HCT116 (cell line): ENCODE measurements at regions not wholly inside any gene's neighbourhood (a gene's known extent, or its start where the extent isn't known, plus 50 kb on each side); places are given as distances from the start of the nearest gene placed in this dataset.

Experiments
- ATAC-seq: fragments of 200-7000 bp; cut with Tn5 transposase; 2 replicates; pipeline ENCODE4 v1.9.1; 2020; ENCODE audit warnings: mild to moderate bottlenecking, moderate library complexity
- BruUV-seq: library from RNA; stranded (reverse); fragments of 400-500 nt; replicated peaks from 2 replicates; lab custom pipeline; 2021; lab: Mats Ljungman, UMichigan
- CTCF ChIA-PET: fragments of 300-600 bp; sonication (Branson Sonifier 250); formaldehyde crosslinking; loops from one replicate; lab custom pipeline; 2021; ENCODE audit warnings: antibody characterized with exemption; lab: Charles Lee
- POLR2A ChIA-PET: fragments of 300-600, 350-600 bp; sonication (Branson Sonifier 250); formaldehyde crosslinking; loops from one replicate; lab custom pipeline; 2021; ENCODE audit warnings: antibody characterized with exemption; lab: Charles Lee
- RAD21 ChIA-PET, 2 experiments: fragments of 300-600 bp; sonication (Branson Sonifier 250); formaldehyde crosslinking; loops; one replicate each; lab custom pipeline; 2023; ENCODE audit warnings: low total read pairs in 2 of 2; ENCODE audit not compliant: uncharacterized antibody in 2 of 2, unreplicated experiment in 2 of 2, low non-redundant PET in 1 of 2; lab: Charles Lee
- DNase-seq: peaks from one replicate; pipeline ENCODE4 v3.0.0-alpha.2; 2010; ENCODE audit warnings: low read depth, low spot score
- H2AFZ ChIP-seq: fragments of 200-600 bp; shearing (Covaris generic), sonication (generic); 2 replicates; pipeline ENCODE4 v1.6.1; 2017; ENCODE audit warnings: low read depth, mixed run types, mixed read lengths, antibody characterized with exemption, low read length; ENCODE audit not compliant: poor library complexity, severe bottlenecking
- H3K27ac ChIP-seq: 2 replicates; pipeline ENCODE4 v1.5.1; 2012; ENCODE audit warnings: low read depth, low read length
- H3K27me3 ChIP-seq: fragments of 200-600 bp; sonication (generic); 2 replicates; pipeline ENCODE4 v1.6.1; 2016; ENCODE audit warnings: mixed run types, low read length, mixed read lengths; ENCODE audit not compliant: insufficient read depth
- H3K36me3 ChIP-seq, 2 experiments: fragments of 200-500 bp in 1 of 2; fragments of 200-600 bp in 1 of 2; sonication (Bioruptor generic) in 1 of 2; sonication (generic) in 1 of 2; 2 replicates each; pipeline versions ENCODE4 v1.5.1 to v1.6.1; 2014 to 2016; ENCODE audit warnings: low read length in 2 of 2, inconsistent platforms in 1 of 2, mixed read lengths in 1 of 2, mixed run types in 1 of 2; ENCODE audit not compliant: insufficient read depth in 2 of 2, control insufficient read depth in 1 of 2
- H3K4me1 ChIP-seq, 2 experiments: fragments of 200-600 bp in 1 of 2; sonication (generic) in 1 of 2; 2 replicates each; pipeline versions ENCODE4 v1.5.1 to v1.6.1; 2012 to 2017; ENCODE audit warnings: low read length in 2 of 2, inconsistent platforms in 1 of 2, mild to moderate bottlenecking in 1 of 2, mixed read lengths in 1 of 2, mixed run types in 1 of 2, moderate library complexity in 1 of 2; ENCODE audit not compliant: insufficient read depth in 2 of 2, control insufficient read depth in 1 of 2
- H3K4me2 ChIP-seq: fragments of 200-600 bp; sonication (generic); 2 replicates; pipeline ENCODE4 v1.6.1; 2017; ENCODE audit warnings: mixed run types, low read length, mixed read lengths
- H3K4me3 ChIP-seq, 2 experiments: fragments of 200-600 bp in 1 of 2; sonication (generic) in 1 of 2; replicated peaks in 1 of 2; 2 replicates each; pipeline ENCODE4 v1.5.1; 2011 to 2016; ENCODE audit warnings: low read length in 2 of 2, control low read depth in 1 of 2, low read depth in 1 of 2, mild to moderate bottlenecking in 1 of 2, mixed read lengths in 1 of 2, mixed run types in 1 of 2
- H3K79me2 ChIP-seq: fragments of 200-600 bp; sonication (generic); 2 replicates; pipeline ENCODE4 v1.6.1; 2017; ENCODE audit warnings: mild to moderate bottlenecking, mixed run types, low read length, moderate library complexity, mixed read lengths; ENCODE audit not compliant: insufficient read depth
- H3K9ac ChIP-seq: fragments of 200-600 bp; sonication (generic); 2 replicates; pipeline ENCODE4 v1.6.1; 2016; ENCODE audit warnings: low read length, mixed read lengths
- H3K9me2 ChIP-seq: fragments of 200-600 bp; sonication (generic), shearing (Covaris generic); 2 replicates; pipeline ENCODE4 v1.6.1; 2017; ENCODE audit warnings: mixed run types, mild to moderate bottlenecking, moderate library complexity; ENCODE audit not compliant: insufficient read depth
- H3K9me3 ChIP-seq, 2 experiments: fragments of 200-500 bp in 1 of 2; fragments of 200-600 bp in 1 of 2; sonication (Bioruptor generic) in 1 of 2; sonication (generic) in 1 of 2; 2 replicates each; pipeline ENCODE4 v1.6.1; 2014 to 2017; ENCODE audit warnings: low read length in 2 of 2, mixed read lengths in 2 of 2, inconsistent platforms in 1 of 2, low read depth in 1 of 2, mild to moderate bottlenecking in 1 of 2, mixed run types in 1 of 2, moderate library complexity in 1 of 2; ENCODE audit not compliant: control insufficient read depth in 1 of 2, insufficient read depth in 1 of 2
- H4K20me1 ChIP-seq: fragments of 200-600 bp; sonication (generic), shearing (Covaris generic); 2 replicates; pipeline ENCODE4 v1.6.1; 2017; ENCODE audit warnings: mixed run types, mild to moderate bottlenecking, moderate library complexity; ENCODE audit not compliant: insufficient read depth
- CBX3 ChIP-seq: IDR thresholded peaks from 2 replicates; pipeline ENCODE4 v1.6.1; 2012; ENCODE audit warnings: low read depth
- CEBPB ChIP-seq: IDR thresholded peaks from 2 replicates; pipeline ENCODE4 v1.6.1; 2012; ENCODE audit warnings: low read depth
- EGR1 ChIP-seq: IDR thresholded peaks from 2 replicates; pipeline ENCODE4 v1.6.1; 2012; ENCODE audit warnings: low read depth
- ELF1 ChIP-seq: IDR thresholded peaks from 2 replicates; pipeline ENCODE4 v1.6.1; 2012; ENCODE audit warnings: low read depth, borderline replicate concordance
- EZH2phosphoT487 ChIP-seq: fragments of 200-600 bp; IDR thresholded peaks from 2 replicates; pipeline ENCODE4 v1.6.1; 2018; ENCODE audit warnings: antibody characterized with exemption, borderline replicate concordance
- JUND ChIP-seq: IDR thresholded peaks from 2 replicates; pipeline ENCODE4 v1.6.1; 2012
- MAX ChIP-seq: IDR thresholded peaks from 2 replicates; pipeline ENCODE4 v1.6.1; 2012
- POLR2A ChIP-seq: IDR thresholded peaks from 2 replicates; pipeline ENCODE4 v1.7.0; 2011; ENCODE audit warnings: borderline replicate concordance; ENCODE audit not compliant: insufficient read depth, insufficient read length; ENCODE audit errors: extremely low read depth
- POLR2AphosphoS5 ChIP-seq: IDR thresholded peaks from 2 replicates; pipeline ENCODE4 v1.6.1; 2011; ENCODE audit warnings: mild to moderate bottlenecking, low read depth, low read length, moderate library complexity
- REST ChIP-seq: IDR thresholded peaks from 2 replicates; pipeline ENCODE4 v1.6.1; 2012; ENCODE audit warnings: low read depth
- SIN3A ChIP-seq: IDR thresholded peaks from 2 replicates; pipeline ENCODE4 v1.6.1; 2012; ENCODE audit warnings: low read depth
- SP1 ChIP-seq: IDR thresholded peaks from 2 replicates; pipeline ENCODE4 v1.6.1; 2012; ENCODE audit warnings: low read depth
- SRF ChIP-seq: IDR thresholded peaks from 2 replicates; pipeline ENCODE4 v1.6.1; 2012; ENCODE audit warnings: low read depth
- TCF7L2 ChIP-seq: IDR thresholded peaks from 2 replicates; pipeline ENCODE4 v1.7.0; 2011; ENCODE audit warnings: borderline replicate concordance, inconsistent platforms; ENCODE audit not compliant: insufficient read depth, insufficient read length; ENCODE audit errors: extremely low read depth
- ZFX ChIP-seq: fragments of 450-650 bp; IDR thresholded peaks from 2 replicates; pipeline ENCODE4 v1.6.1; 2017
- ZNF274 ChIP-seq: fragments of 200-500 bp; sonication (Bioruptor generic); IDR thresholded peaks from 2 replicates; pipeline ENCODE4 v1.6.1; 2014; ENCODE audit warnings: mild to moderate bottlenecking, low read depth, low read length, inconsistent platforms
- intact Hi-C: fragments of 100-400 bp; cut with micrococcal nuclease; formaldehyde crosslinking; loops from 2 replicates; pipeline ENCODE4 v1.10.0; 2022
- TF ChIP-seq, protein P1 (sequence below), 3 experiments: fragments of 200-600 bp in 1 of 3; sonication (generic) in 1 of 3; IDR thresholded peaks in 2 of 3; conservative IDR thresholded peaks in 1 of 3; 2 replicates each; pipeline ENCODE4 v1.5.1; 2012 to 2017; ENCODE audit warnings: low read depth in 2 of 3, low read length in 2 of 3, antibody characterized with exemption in 1 of 3, borderline replicate concordance in 1 of 3, control low read depth in 1 of 3, mild to moderate bottlenecking in 1 of 3, mixed read lengths in 1 of 3, mixed run types in 1 of 3, moderate library complexity in 1 of 3; ENCODE audit not compliant: insufficient read depth in 1 of 3

DNA sequence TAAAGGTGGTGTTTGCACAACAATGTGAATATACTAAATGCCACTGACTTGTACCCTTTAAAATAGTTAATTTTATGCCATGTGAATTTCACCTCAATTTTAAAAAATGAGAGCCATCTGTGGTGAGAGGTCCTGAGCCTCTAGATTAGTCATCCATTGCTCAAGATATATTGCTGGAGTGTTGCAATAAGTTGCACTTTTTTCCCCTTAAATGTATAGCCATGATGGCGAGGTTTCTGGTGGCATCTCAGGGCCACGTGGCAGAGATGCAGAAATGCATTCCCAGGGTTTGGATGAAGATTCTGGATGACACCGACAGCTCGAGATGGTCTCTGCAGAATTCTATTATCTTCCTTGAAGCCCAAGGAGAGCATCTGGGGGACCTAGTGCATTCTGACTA, 153.7 kb downstream of the AACS start:
- intact Hi-C loops: no loop called here
- ATAC-seq (no peak), DNase-seq (no peak)
- Histone ChIP-seq H4K20me1 (no peaks in the 10 kb centered on the region), H3K4me3 (no peak overlapping the region), H3K9me2 (no peaks in the 10 kb centered on the region), H3K9me3 (no peaks in the 10 kb centered on the region)
- CTCF ChIA-PET: no interaction called here
- BruUV-seq: no TSS peak
- TF ChIP-seq ZFX: no peak
- TF ChIP-seq MAX: no peak
- no peak for TF ChIP-seq SP1
- TF ChIP-seq REST: no peak
- TF ChIP-seq EGR1: no peak
- no peak for TF ChIP-seq SIN3A
- no peak for TF ChIP-seq JUND
- no peak for TF ChIP-seq TCF7L2
- no peak for TF ChIP-seq ZNF274
- no peak for TF ChIP-seq POLR2A
- TF ChIP-seq EZH2phosphoT487: no peak
- TF ChIP-seq, protein P1, sequence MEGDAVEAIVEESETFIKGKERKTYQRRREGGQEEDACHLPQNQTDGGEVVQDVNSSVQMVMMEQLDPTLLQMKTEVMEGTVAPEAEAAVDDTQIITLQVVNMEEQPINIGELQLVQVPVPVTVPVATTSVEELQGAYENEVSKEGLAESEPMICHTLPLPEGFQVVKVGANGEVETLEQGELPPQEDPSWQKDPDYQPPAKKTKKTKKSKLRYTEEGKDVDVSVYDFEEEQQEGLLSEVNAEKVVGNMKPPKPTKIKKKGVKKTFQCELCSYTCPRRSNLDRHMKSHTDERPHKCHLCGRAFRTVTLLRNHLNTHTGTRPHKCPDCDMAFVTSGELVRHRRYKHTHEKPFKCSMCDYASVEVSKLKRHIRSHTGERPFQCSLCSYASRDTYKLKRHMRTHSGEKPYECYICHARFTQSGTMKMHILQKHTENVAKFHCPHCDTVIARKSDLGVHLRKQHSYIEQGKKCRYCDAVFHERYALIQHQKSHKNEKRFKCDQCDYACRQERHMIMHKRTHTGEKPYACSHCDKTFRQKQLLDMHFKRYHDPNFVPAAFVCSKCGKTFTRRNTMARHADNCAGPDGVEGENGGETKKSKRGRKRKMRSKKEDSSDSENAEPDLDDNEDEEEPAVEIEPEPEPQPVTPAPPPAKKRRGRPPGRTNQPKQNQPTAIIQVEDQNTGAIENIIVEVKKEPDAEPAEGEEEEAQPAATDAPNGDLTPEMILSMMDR (IDR thresholded peaks at IDR 0.05 in 2 of 3, conservative IDR thresholded peaks at IDR 0.05 in 1 of 3; ENCODE audit: borderline replicate concordance in 1 of 3, insufficient read depth in 1 of 3, low read depth in 2 of 3, low read length in 2 of 3): no peak
- TF ChIP-seq POLR2AphosphoS5: no peak
- TF ChIP-seq CEBPB: no peak
- TF ChIP-seq CBX3: no peak
- no peak for TF ChIP-seq ELF1
- TF ChIP-seq SRF: no peak
- TF ChIP-seq, all 23 proteins: peak for 0
- Histone ChIP-seq H3K27ac (no peak overlapping the region), H3K36me3 (no peaks in the 10 kb centered on the region), H3K9ac (no peak overlapping the region), H3K4me2 (no peak overlapping the region), H3K79me2 (no peaks in the 10 kb centered on the region), H3K27me3 (peaks cover 6% of the 10 kb centered on the region; the same call in 1 of the 2 replicates), H2AFZ (no peak overlapping the region), H3K4me1 (no peaks in the 10 kb centered on the region)
- POLR2A ChIA-PET: no interaction called here
- RAD21 ChIA-PET: no interaction called here
